Hepatocyte (in vitro differentiated cells): ENCODE measurements at regions not wholly inside any gene's neighbourhood (a gene's known extent, or its start where the extent isn't known, plus 50 kb on each side); places are given as distances from the start of the nearest gene placed in this dataset.

Experiments
- CTCF ChIP-seq: fragments of 200-600 bp; sonication (generic); IDR thresholded peaks from 2 replicates; pipeline ENCODE4 v1.5.1; 2016; ENCODE audit warnings: antibody characterized with exemption, mild to moderate bottlenecking; ENCODE audit not compliant: poor library complexity
- EZH2 ChIP-seq: fragments of 200-600 bp; sonication (generic); IDR thresholded peaks from 2 replicates; pipeline ENCODE4 v1.6.1; 2016; ENCODE audit warnings: antibody characterized with exemption, mild to moderate bottlenecking, borderline replicate concordance
- EZH2phosphoT487 ChIP-seq: fragments of 200-600 bp; sonication (generic); IDR thresholded peaks from one replicate; pipeline ENCODE4 v1.6.1; 2018; ENCODE audit warnings: antibody characterized with exemption, mild to moderate bottlenecking, low read depth, moderate library complexity; ENCODE audit not compliant: unreplicated experiment, severe bottlenecking

GRCh38 chr9:7892975-7893374 is 93.4 kb upstream of the DMAC1 start:
- TF ChIP-seq CTCF (no peak), EZH2 (no peak), EZH2phosphoT487 (no peak)
